NB4 (cell line): ENCODE measurements at regions not wholly inside any gene's neighbourhood (a gene's known extent, or its start where the extent isn't known, plus 50 kb on each side); places are given as distances from the start of the nearest gene placed in this dataset.

Source experiments
- TF ChIP-seq, protein P1 (sequence below): IDR thresholded peaks from one replicate; pipeline ENCODE4 v1.5.1; 2012; ENCODE audit warnings: low read depth, low read length
- TF ChIP-seq, protein P2 (sequence below): IDR thresholded peaks from 2 replicates; pipeline ENCODE4 v1.6.1; 2011; ENCODE audit warnings: low read depth, low read length

DNA sequence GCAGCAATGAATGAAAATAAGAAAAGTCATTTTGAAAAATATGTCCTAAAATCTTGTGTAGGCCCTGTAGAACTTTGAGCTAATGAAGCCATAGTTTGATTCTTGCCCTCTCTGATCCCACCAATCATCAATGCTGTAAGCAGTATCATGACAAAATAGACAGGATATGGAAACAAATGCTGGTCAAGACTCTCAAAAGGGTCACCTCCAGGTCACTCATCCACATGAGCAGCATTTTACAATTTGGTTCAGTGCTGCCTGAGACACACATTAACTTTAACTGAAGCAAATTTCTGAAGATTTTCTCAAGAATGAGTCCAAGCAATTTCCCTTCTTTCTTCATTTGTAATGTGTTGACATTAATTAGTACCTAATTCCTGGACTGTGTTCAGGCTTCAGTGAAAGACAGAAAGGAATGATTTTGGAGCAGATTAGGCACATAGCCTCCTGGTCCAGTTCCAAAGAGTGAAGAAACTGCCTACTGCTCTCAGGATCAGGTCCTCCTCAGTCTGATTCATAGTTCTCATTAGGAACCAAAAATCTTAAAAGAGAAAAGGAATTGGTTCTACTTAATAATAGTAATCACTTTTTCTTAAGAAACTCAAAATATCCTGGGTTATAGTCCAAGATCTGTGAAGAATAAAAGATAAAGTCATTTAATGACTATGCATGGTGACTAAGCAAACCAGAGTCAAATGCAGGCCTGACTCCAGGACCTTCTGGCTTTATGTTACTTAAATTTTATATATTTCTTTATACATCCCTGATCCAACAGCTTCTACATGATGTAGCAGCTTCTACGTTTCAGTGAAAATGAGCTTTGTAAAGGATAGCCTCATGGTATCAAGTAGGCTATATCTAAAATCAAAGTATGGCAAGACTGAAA is 192.1 kb upstream of the RGMB start:
- TF ChIP-seq, protein P1, sequence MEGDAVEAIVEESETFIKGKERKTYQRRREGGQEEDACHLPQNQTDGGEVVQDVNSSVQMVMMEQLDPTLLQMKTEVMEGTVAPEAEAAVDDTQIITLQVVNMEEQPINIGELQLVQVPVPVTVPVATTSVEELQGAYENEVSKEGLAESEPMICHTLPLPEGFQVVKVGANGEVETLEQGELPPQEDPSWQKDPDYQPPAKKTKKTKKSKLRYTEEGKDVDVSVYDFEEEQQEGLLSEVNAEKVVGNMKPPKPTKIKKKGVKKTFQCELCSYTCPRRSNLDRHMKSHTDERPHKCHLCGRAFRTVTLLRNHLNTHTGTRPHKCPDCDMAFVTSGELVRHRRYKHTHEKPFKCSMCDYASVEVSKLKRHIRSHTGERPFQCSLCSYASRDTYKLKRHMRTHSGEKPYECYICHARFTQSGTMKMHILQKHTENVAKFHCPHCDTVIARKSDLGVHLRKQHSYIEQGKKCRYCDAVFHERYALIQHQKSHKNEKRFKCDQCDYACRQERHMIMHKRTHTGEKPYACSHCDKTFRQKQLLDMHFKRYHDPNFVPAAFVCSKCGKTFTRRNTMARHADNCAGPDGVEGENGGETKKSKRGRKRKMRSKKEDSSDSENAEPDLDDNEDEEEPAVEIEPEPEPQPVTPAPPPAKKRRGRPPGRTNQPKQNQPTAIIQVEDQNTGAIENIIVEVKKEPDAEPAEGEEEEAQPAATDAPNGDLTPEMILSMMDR, result no peak
- TF ChIP-seq, protein P2, sequence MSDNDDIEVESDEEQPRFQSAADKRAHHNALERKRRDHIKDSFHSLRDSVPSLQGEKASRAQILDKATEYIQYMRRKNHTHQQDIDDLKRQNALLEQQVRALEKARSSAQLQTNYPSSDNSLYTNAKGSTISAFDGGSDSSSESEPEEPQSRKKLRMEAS, result no peak
